ENCODE measurements at regions not wholly inside any gene's neighbourhood (a gene's known extent, or its start where the extent isn't known, plus 50 kb on each side); places are given as distances from the start of the nearest gene placed in this dataset.

GRCh38 chr5:106727071-106727470 lies 943.7 kb downstream of the EFNA5 start:
- no peak for DNase-seq
- H3K27me3 Mint-ChIP-seq = no peaks in the 10 kb centered on the region
- POLR2A ChIA-PET = no interaction called here

GRCh38 chr5:106720367-106720766 lies 950.4 kb downstream of the EFNA5 start:
- Histone ChIP-seq H3K9me3 (ENCODE audit: low read length) (no peaks in the 10 kb centered on the region), H3K4me3 (ENCODE audit: low read length) (no peak overlapping the region), H3K36me3 (ENCODE audit: insufficient read depth, low read length) (no peaks in the 10 kb centered on the region), H3K27ac (ENCODE audit: low read depth, low read length) (no peak overlapping the region), H3K4me1 (ENCODE audit: insufficient read depth, low read length) (no peaks in the 10 kb centered on the region), H3K27me3 (ENCODE audit: insufficient read depth, low read length, poor library complexity, severe bottlenecking) (no peaks in the 10 kb centered on the region)
- H3K9me3 Mint-ChIP-seq = peaks cover 0 to 10% (median 0%) of the 10 kb centered on the region in 5 donors
- H3K36me3 Mint-ChIP-seq = no peaks in the 10 kb centered on the region
- no peak for DNase-seq
- H3K4me3 Mint-ChIP-seq = no peak overlapping the region
- ChIA-PET CTCF (no interaction called here), POLR2A (no interaction called here)
- no peaks in the 10 kb centered on the region for H3K4me1 Mint-ChIP-seq
- no peaks in the 10 kb centered on the region for H3K27me3 Mint-ChIP-seq
- H3K27ac Mint-ChIP-seq = no peak overlapping the region

More at GRCh38 chr5:106727071-106727470, 943.7 kb downstream of the EFNA5 start:
- no peaks in the 10 kb centered on the region for H3K4me1 Mint-ChIP-seq
- H3K36me3 Mint-ChIP-seq = no peaks in the 10 kb centered on the region
- CTCF ChIA-PET = no interaction called here
- Histone ChIP-seq H3K36me3 (ENCODE audit: insufficient read depth, low read length) (no peaks in the 10 kb centered on the region), H3K9me3 (ENCODE audit: low read length) (no peaks in the 10 kb centered on the region), H3K27me3 (ENCODE audit: insufficient read depth, low read length, poor library complexity, severe bottlenecking) (no peaks in the 10 kb centered on the region), H3K27ac (ENCODE audit: low read depth, low read length) (no peak overlapping the region), H3K4me3 (ENCODE audit: low read length) (no peak overlapping the region), H3K4me1 (ENCODE audit: insufficient read depth, low read length) (no peaks in the 10 kb centered on the region)
- H3K9me3 Mint-ChIP-seq = peaks cover 4 to 11% (median 5%) of the 10 kb centered on the region in 5 donors
- H3K4me3 Mint-ChIP-seq = no peak overlapping the region
- H3K27ac Mint-ChIP-seq = no peak overlapping the region

- no peaks in the 10 kb centered on the region for H3K36me3 ChIP-seq (ENCODE audit: insufficient read depth, low read length)
- H3K4me1 ChIP-seq (ENCODE audit: insufficient read depth, low read length) = no peaks in the 10 kb centered on the region
- DNase-seq = no peak
- Mint-ChIP-seq H3K4me3 (no peak overlapping the region), H3K27ac (no peak overlapping the region), H3K4me1 (no peaks in the 10 kb centered on the region), H3K36me3 (no peaks in the 10 kb centered on the region), H3K27me3 (no peaks in the 10 kb centered on the region), H3K9me3 (peaks cover 0 to 10% (median 6%) of the 10 kb centered on the region in 5 donors)
- CTCF ChIA-PET = no interaction called here
- POLR2A ChIA-PET = no interaction called here
- no peaks in the 10 kb centered on the region for H3K9me3 ChIP-seq (ENCODE audit: low read length)
- no peak overlapping the region for H3K4me3 ChIP-seq (ENCODE audit: low read length)
- H3K27ac ChIP-seq (ENCODE audit: low read depth, low read length) = no peak overlapping the region
- no peaks in the 10 kb centered on the region for H3K27me3 ChIP-seq (ENCODE audit: insufficient read depth, low read length, poor library complexity, severe bottlenecking)
These were observed 970.9 kb downstream of the EFNA5 start for GRCh38 chr5:106699796-106700195.

GRCh38 chr5:106699198-106699597 lies 971.5 kb downstream of the EFNA5 start:
- DNase-seq = no peak
- CTCF ChIA-PET = no interaction called here
- Histone ChIP-seq H3K4me3 (ENCODE audit: low read length) (no peak overlapping the region), H3K27ac (ENCODE audit: low read depth, low read length) (no peak overlapping the region), H3K36me3 (ENCODE audit: insufficient read depth, low read length) (no peaks in the 10 kb centered on the region), H3K4me1 (ENCODE audit: insufficient read depth, low read length) (no peaks in the 10 kb centered on the region), H3K9me3 (ENCODE audit: low read length) (no peaks in the 10 kb centered on the region), H3K27me3 (ENCODE audit: insufficient read depth, low read length, poor library complexity, severe bottlenecking) (no peaks in the 10 kb centered on the region)
- peaks cover 0 to 10% (median 6%) of the 10 kb centered on the region in 5 donors for H3K9me3 Mint-ChIP-seq
- H3K36me3 Mint-ChIP-seq = no peaks in the 10 kb centered on the region
- POLR2A ChIA-PET = no interaction called here
- no peaks in the 10 kb centered on the region for H3K4me1 Mint-ChIP-seq
- H3K4me3 Mint-ChIP-seq = no peak overlapping the region
- H3K27ac Mint-ChIP-seq = no peak overlapping the region
- H3K27me3 Mint-ChIP-seq = no peaks in the 10 kb centered on the region

GRCh38 chr5:106698169-106698568 lies 972.6 kb downstream of the EFNA5 start:
- Histone ChIP-seq H3K4me3 (ENCODE audit: low read length) (no peak overlapping the region), H3K9me3 (ENCODE audit: low read length) (no peaks in the 10 kb centered on the region), H3K27me3 (ENCODE audit: insufficient read depth, low read length, poor library complexity, severe bottlenecking) (no peaks in the 10 kb centered on the region), H3K36me3 (ENCODE audit: insufficient read depth, low read length) (no peaks in the 10 kb centered on the region), H3K27ac (ENCODE audit: low read depth, low read length) (no peak overlapping the region), H3K4me1 (ENCODE audit: insufficient read depth, low read length) (no peaks in the 10 kb centered on the region)
- Mint-ChIP-seq H3K9me3 (peaks cover 0 to 10% (median 6%) of the 10 kb centered on the region in 5 donors), H3K27ac (no peak overlapping the region), H3K36me3 (no peaks in the 10 kb centered on the region), H3K4me3 (no peak overlapping the region), H3K4me1 (no peaks in the 10 kb centered on the region), H3K27me3 (no peaks in the 10 kb centered on the region)
- POLR2A ChIA-PET = no interaction called here
- DNase-seq = no peak
- CTCF ChIA-PET = no interaction called here

- Mint-ChIP-seq H3K36me3 (no peaks in the 10 kb centered on the region), H3K4me1 (no peaks in the 10 kb centered on the region), H3K27me3 (no peaks in the 10 kb centered on the region), H3K27ac (no peak overlapping the region), H3K9me3 (peaks cover 0 to 4% (median 0%) of the 10 kb centered on the region in 5 donors), H3K4me3 (no peak overlapping the region)
- Histone ChIP-seq H3K9me3 (ENCODE audit: low read length) (no peaks in the 10 kb centered on the region), H3K27ac (ENCODE audit: low read depth, low read length) (no peak overlapping the region), H3K36me3 (ENCODE audit: insufficient read depth, low read length) (no peaks in the 10 kb centered on the region), H3K27me3 (ENCODE audit: insufficient read depth, low read length, poor library complexity, severe bottlenecking) (no peaks in the 10 kb centered on the region), H3K4me3 (ENCODE audit: low read length) (no peak overlapping the region), H3K4me1 (ENCODE audit: insufficient read depth, low read length) (no peaks in the 10 kb centered on the region)
- POLR2A ChIA-PET = no interaction called here
- DNase-seq = no peak
- CTCF ChIA-PET = no interaction called here
These were observed 979.0 kb downstream of the EFNA5 start for GRCh38 chr5:106691701-106692100.

GRCh38 chr5:106690585-106690984 lies 980.2 kb downstream of the EFNA5 start:
- Histone ChIP-seq H3K27me3 (ENCODE audit: insufficient read depth, low read length, poor library complexity, severe bottlenecking) (no peaks in the 10 kb centered on the region), H3K36me3 (ENCODE audit: insufficient read depth, low read length) (no peaks in the 10 kb centered on the region), H3K4me1 (ENCODE audit: insufficient read depth, low read length) (no peaks in the 10 kb centered on the region), H3K27ac (ENCODE audit: low read depth, low read length) (no peak overlapping the region), H3K9me3 (ENCODE audit: low read length) (no peaks in the 10 kb centered on the region), H3K4me3 (ENCODE audit: low read length) (no peak overlapping the region)
- no peak overlapping the region for H3K4me3 Mint-ChIP-seq
- POLR2A ChIA-PET = no interaction called here
- no peaks in the 10 kb centered on the region for H3K4me1 Mint-ChIP-seq
- H3K27ac Mint-ChIP-seq = no peak overlapping the region
- CTCF ChIA-PET = no interaction called here
- H3K36me3 Mint-ChIP-seq = no peaks in the 10 kb centered on the region
- DNase-seq = no peak
- H3K27me3 Mint-ChIP-seq = no peaks in the 10 kb centered on the region
- peaks cover 0 to 4% (median 0%) of the 10 kb centered on the region in 5 donors for H3K9me3 Mint-ChIP-seq

- H3K27ac Mint-ChIP-seq = no peak overlapping the region
- H3K36me3 Mint-ChIP-seq = no peaks in the 10 kb centered on the region
- H3K4me3 ChIP-seq (ENCODE audit: low read length) = no peak overlapping the region
- peaks cover 4 to 22% (median 10%) of the 10 kb centered on the region in 5 donors for H3K9me3 Mint-ChIP-seq
- DNase-seq = no peak
- H3K4me1 Mint-ChIP-seq = peaks cover 0 to 2% (median 0%) of the 10 kb centered on the region in 3 donors
- no peaks in the 10 kb centered on the region for H3K27me3 ChIP-seq (ENCODE audit: insufficient read depth, low read length, poor library complexity, severe bottlenecking)
- H3K4me3 Mint-ChIP-seq = no peak overlapping the region
- no peak overlapping the region for H3K27ac ChIP-seq (ENCODE audit: low read depth, low read length)
- CTCF ChIA-PET = no interaction called here
- no peaks in the 10 kb centered on the region for H3K9me3 ChIP-seq (ENCODE audit: low read length)
- H3K36me3 ChIP-seq (ENCODE audit: insufficient read depth, low read length) = no peaks in the 10 kb centered on the region
- POLR2A ChIA-PET = no interaction called here
- no peaks in the 10 kb centered on the region for H3K4me1 ChIP-seq (ENCODE audit: insufficient read depth, low read length)
- no peaks in the 10 kb centered on the region for H3K27me3 Mint-ChIP-seq
These were observed 990.4 kb downstream of the EFNA5 start for GRCh38 chr5:106680330-106680729.

- Mint-ChIP-seq H3K27me3 (no peaks in the 10 kb centered on the region), H3K27ac (no peak overlapping the region), H3K4me1 (peaks cover 0 to 2% (median 0%) of the 10 kb centered on the region in 3 donors), H3K36me3 (no peaks in the 10 kb centered on the region), H3K4me3 (no peak overlapping the region), H3K9me3 (peaks cover 0 to 14% (median 10%) of the 10 kb centered on the region in 5 donors)
- no peak for DNase-seq
- H3K27me3 ChIP-seq (ENCODE audit: insufficient read depth, low read length, poor library complexity, severe bottlenecking) = no peaks in the 10 kb centered on the region
- no peaks in the 10 kb centered on the region for H3K4me1 ChIP-seq (ENCODE audit: insufficient read depth, low read length)
- no peak overlapping the region for H3K4me3 ChIP-seq (ENCODE audit: low read length)
- no peaks in the 10 kb centered on the region for H3K9me3 ChIP-seq (ENCODE audit: low read length)
- no peaks in the 10 kb centered on the region for H3K36me3 ChIP-seq (ENCODE audit: insufficient read depth, low read length)
- H3K27ac ChIP-seq (ENCODE audit: low read depth, low read length) = no peak overlapping the region
- ChIA-PET POLR2A (no interaction called here), CTCF (no interaction called here)
These were observed 993.7 kb downstream of the EFNA5 start for GRCh38 chr5:106677057-106677456.

Data from CD8-positive, alpha-beta memory T cell (primary cell).